ENCODE measurements at regions not wholly inside any gene's neighbourhood (a gene's known extent, or its start where the extent isn't known, plus 50 kb on each side); places are given as distances from the start of the nearest gene placed in this dataset.
"Not testable (repeated sequence)": the region's sequence is repeated elsewhere in the genome, so short reads cannot be mapped to it uniquely, and the experiment has no call there.

DNA sequence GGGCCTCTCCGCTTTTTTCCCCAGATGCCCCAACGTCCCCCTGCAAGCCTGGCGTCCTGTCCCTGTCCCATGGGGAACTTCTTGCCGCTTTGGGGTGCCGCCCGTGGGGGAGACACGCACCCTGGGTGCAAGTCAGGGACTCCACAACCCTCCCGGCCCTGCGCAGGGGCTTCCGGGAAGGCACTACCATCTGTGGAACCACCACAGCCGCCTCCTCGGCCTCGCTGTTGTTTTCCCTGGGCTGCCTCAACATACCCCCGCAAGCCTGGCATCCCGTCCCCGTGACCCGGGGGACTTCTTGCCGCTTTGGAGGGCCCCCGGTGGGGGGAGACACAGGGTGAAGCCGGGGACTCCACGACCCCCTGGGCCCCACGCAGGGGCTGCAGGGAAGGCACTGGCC, 238.4 kb downstream of the TUBA3C start:
- no peak overlapping the region for H3K27ac Mint-ChIP-seq

GRCh38 chr13:18936104-18936503, 245.5 kb downstream of the TUBA3C start:
- H3K4me3 Mint-ChIP-seq = no peak overlapping the region
- H3K9me3 Mint-ChIP-seq = no peaks in the 10 kb centered on the region
- no peaks in the 10 kb centered on the region for H3K4me1 Mint-ChIP-seq
- no peaks in the 10 kb centered on the region for H3K27me3 Mint-ChIP-seq
- CTCF ChIA-PET = no interaction called here
- H3K36me3 Mint-ChIP-seq = no peaks in the 10 kb centered on the region
- DNase-seq = no peak
- peak overlapping the region; percentile 62 for H3K27ac Mint-ChIP-seq

More for the DNA sequence above, 238.4 kb downstream of the TUBA3C start:
- CTCF ChIA-PET = no interaction called here
- H3K9me3 Mint-ChIP-seq = no peaks in the 10 kb centered on the region
- H3K4me3 Mint-ChIP-seq = no peak overlapping the region
- H3K36me3 Mint-ChIP-seq = no peaks in the 10 kb centered on the region
- no peaks in the 10 kb centered on the region for H3K4me1 Mint-ChIP-seq
- no peaks in the 10 kb centered on the region for H3K27me3 Mint-ChIP-seq
- no peak for DNase-seq

- H3K9me3 Mint-ChIP-seq = no peaks in the 10 kb centered on the region
- DNase-seq = no peak
- CTCF ChIA-PET = no interaction called here
- H3K36me3 Mint-ChIP-seq = no peaks in the 10 kb centered on the region
- no peaks in the 10 kb centered on the region for H3K27me3 Mint-ChIP-seq
- no peaks in the 10 kb centered on the region for H3K4me1 Mint-ChIP-seq
- H3K4me3 Mint-ChIP-seq = no peak overlapping the region
- H3K27ac Mint-ChIP-seq = no peak overlapping the region
Measured at GRCh38 chr13:18921063-18921462, 260.6 kb downstream of the TUBA3C start.

DNA sequence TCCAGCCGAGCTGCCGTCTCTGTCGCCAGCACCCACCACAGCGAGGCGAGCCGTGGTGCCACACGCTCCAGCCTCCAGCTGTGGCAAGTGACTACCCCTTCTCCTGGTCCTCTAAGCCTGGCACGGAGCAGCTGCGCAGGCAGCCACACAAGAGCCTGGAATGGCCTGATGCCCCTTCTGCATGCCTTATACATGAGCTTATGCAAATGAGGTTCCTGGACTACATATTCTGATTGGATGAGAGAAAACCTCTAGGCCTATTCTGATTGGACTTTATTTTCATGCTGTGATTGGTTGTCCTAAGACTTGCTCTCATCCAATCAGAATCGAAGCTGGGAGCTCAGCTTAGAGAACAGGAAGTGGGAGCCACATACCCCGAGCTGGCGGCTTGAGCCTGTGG, 276.5 kb downstream of the TUBA3C start:
- H3K27me3 Mint-ChIP-seq, H3K27ac Mint-ChIP-seq, H3K36me3 Mint-ChIP-seq, DNase-seq, H3K4me1 Mint-ChIP-seq, H3K4me3 Mint-ChIP-seq, CTCF ChIA-PET: not testable (repeated sequence)
- peaks cover 17% of the 10 kb centered on the region for H3K9me3 Mint-ChIP-seq

GRCh38 chr13:18895411-18895810, 286.2 kb downstream of the TUBA3C start:
- H3K27ac Mint-ChIP-seq, DNase-seq, H3K36me3 Mint-ChIP-seq, H3K4me3 Mint-ChIP-seq, H3K27me3 Mint-ChIP-seq, H3K9me3 Mint-ChIP-seq, H3K4me1 Mint-ChIP-seq, CTCF ChIA-PET: not testable (repeated sequence)

GRCh38 chr13:18891242-18891641, 290.4 kb downstream of the TUBA3C start:
- DNase-seq, CTCF ChIA-PET, H3K27ac Mint-ChIP-seq: not testable (repeated sequence)

DNA sequence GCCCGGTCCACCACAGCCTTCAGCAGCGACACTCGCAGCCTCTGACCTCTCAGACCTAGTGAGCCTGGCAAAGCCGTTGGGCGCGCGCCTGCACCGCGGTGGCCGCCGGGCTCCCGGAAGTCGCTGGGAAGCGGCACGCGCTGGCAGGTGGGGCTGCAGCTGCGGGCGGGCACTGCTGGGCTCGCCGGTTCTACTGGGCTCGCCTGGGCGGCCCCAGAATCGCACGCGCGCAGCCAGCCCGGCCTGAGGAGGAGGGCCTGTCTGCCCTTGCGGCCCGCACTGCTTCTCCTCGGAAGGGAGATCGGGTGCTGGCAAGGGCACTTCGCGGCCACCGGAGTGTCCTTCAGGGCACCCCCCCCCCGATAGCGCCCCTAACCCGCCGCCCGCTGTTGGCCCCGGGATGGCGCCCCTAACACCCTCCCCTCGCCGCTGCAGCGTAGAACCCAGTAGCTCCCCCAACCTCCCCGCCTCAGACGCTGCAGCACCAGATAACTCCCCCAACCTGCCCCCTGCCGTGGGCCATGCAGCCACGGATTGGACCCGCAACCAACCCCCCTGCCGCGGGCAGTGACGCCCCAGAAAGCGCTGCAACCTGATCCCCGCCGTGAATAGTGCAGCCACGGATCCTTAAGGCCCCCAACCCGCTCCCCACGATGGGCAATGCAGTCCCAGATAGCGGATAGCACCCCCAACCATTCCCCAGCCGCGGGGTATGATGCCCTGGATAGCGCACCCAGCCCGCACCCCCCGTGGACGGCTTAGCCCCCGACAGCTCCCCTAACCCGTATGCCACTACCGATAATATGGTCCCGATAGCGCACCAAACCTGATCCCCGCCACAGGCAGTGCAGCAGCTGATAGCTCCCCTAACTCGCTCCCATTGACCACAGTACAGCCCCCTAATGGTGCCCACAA, 306.5 kb downstream of the TUBA3C start:
- H3K36me3 Mint-ChIP-seq, H3K27ac Mint-ChIP-seq, H3K4me1 Mint-ChIP-seq, H3K4me3 Mint-ChIP-seq, CTCF ChIA-PET, H3K9me3 Mint-ChIP-seq: not testable (repeated sequence)
- H3K27me3 Mint-ChIP-seq = peaks cover 12% of the 10 kb centered on the region
- DNase-seq = peak; percentile 32

More at GRCh38 chr13:18891242-18891641, 290.4 kb downstream of the TUBA3C start:
- H3K9me3 Mint-ChIP-seq, H3K27me3 Mint-ChIP-seq, H3K36me3 Mint-ChIP-seq, H3K4me1 Mint-ChIP-seq, H3K4me3 Mint-ChIP-seq: not testable (repeated sequence)

GRCh38 chr13:18870557-18870956, 311.1 kb downstream of the TUBA3C start:
- H3K27ac Mint-ChIP-seq, CTCF ChIA-PET, DNase-seq, H3K4me3 Mint-ChIP-seq, H3K9me3 Mint-ChIP-seq, H3K36me3 Mint-ChIP-seq, H3K4me1 Mint-ChIP-seq: not testable (repeated sequence)
- peaks cover 11% of the 10 kb centered on the region for H3K27me3 Mint-ChIP-seq

- CTCF ChIA-PET, H3K4me1 Mint-ChIP-seq, H3K36me3 Mint-ChIP-seq, H3K4me3 Mint-ChIP-seq, H3K27ac Mint-ChIP-seq, H3K27me3 Mint-ChIP-seq, H3K9me3 Mint-ChIP-seq, DNase-seq: not testable (repeated sequence)
Measured at GRCh38 chr13:18869365-18869764, 312.3 kb downstream of the TUBA3C start.

DNA sequence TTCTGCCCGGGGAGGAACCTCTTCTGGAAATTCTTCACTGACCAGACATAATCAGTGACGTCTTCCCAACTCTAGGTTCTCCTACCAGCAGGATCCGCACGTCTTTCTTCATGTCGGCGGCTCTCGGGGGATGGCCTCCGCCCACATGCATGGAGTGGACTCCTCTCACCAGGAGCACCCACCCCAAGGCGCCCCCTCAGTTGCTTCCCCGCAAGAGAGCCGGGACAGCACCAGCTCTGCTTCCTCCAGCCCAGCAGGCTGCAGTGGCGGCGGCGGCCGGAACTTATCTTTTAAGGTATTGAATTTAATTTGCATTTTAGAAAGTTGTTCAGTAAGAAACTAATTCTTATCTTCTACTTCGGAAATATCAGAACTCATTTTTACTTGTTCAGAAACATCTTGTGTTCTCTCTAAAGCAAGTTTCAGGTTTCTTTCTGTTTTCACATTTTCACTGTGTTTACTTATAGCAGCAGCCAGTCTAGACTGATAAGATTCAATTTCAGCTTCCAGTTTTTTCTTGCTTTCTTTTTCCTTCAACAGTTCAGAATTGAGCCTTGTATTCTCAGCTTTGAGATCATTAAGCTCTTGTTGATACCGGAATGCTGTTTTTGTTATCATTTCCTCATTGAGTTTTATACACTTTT, 343.5 kb downstream of the TUBA3C start:
- H3K36me3 Mint-ChIP-seq, DNase-seq, CTCF ChIA-PET, H3K27ac Mint-ChIP-seq, H3K4me1 Mint-ChIP-seq, H3K4me3 Mint-ChIP-seq, H3K9me3 Mint-ChIP-seq, H3K27me3 Mint-ChIP-seq: not testable (repeated sequence)

DNA sequence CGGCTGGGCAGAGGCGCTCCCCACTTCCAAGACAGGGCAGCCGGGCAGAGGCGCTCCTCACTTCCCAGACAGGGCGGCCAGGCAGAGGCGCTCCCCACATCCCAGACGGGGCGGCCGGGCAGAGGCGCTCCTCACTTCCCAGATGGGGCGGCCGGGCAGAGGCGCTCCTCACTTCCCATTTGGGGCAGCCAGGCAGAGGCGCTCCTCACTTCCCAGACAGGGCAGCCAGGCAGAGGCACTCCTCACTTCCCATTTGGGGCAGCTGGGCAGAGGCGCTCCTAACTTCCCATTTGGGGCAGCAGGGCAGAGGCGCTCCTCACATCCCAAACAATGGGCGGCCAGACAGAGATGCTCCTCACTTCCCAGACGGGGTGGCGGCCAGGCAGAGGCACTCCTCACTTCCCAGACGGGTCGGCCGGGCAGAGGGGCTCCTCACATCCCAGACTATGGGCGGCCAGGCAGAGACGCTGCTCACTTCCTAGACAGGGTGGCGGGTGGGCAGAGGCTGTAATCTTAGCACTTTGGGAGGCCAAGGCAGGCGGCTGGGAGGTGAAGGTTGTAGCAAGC, 344.4 kb downstream of the TUBA3C start:
- H3K36me3 Mint-ChIP-seq, H3K4me1 Mint-ChIP-seq, H3K4me3 Mint-ChIP-seq, H3K27me3 Mint-ChIP-seq, CTCF ChIA-PET, DNase-seq, H3K9me3 Mint-ChIP-seq, H3K27ac Mint-ChIP-seq: not testable (repeated sequence)

DNA sequence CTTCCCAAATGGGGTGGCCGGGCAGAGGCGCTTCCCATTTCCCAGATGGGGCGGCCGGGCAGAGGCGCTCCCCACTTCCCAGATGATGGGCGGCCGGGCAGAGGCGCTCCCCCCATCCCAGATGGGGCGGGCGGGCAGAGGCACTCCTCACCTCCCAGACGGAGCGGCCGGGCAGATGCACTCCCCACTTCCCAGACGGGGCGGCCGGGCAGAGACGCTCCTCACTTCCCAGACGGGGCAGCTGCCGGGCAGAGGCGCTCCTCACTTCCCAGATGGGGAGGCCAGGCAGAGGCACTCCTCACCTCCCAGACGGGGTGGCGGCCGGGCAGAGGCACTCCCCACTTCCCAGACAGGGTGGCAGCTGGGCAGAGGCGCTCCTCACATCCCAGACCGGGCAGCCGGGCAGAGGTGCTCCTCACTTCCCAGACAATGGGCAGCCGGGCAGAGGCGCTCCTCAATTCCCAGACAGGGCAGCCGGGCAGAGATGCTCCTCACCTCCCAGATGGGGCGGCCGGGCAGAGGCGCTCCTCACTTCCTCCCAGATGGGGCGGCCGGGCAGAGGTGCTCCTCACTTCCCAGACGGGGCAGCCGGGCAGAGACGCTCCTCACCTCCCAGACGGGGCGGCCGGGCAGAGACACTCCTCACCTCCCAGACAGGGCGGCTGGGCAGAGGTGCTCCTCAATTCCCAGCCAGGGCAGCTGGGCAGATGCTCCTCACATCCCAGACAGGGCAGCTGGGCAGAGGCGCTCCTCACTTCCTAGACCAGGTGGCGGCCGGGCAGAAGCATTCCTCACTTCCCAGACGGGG, 345.0 kb downstream of the TUBA3C start:
- H3K27me3 Mint-ChIP-seq, H3K9me3 Mint-ChIP-seq, H3K4me3 Mint-ChIP-seq, DNase-seq, H3K27ac Mint-ChIP-seq, CTCF ChIA-PET, H3K36me3 Mint-ChIP-seq, H3K4me1 Mint-ChIP-seq: not testable (repeated sequence)

DNA sequence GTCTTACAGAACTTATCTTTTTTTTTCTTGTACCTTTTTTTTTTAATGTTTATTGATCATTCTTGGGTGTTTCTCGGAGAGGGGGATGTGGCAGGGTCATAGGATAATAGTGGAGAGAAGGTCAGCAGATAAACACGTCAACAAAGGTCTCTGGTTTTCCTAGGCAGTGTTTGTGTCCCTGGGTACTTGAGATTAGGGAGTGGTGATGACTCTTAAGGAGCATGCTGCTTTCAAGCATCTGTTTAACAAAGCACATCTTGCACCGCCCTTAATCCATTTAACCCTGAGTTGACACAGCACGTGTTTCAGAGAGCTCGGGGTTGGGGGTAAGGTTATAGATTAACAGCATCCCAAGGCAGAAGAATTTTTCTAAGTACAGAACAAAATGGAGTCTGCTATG, 345.9 kb downstream of the TUBA3C start:
- H3K27ac Mint-ChIP-seq, H3K36me3 Mint-ChIP-seq, DNase-seq, H3K9me3 Mint-ChIP-seq, H3K27me3 Mint-ChIP-seq, H3K4me1 Mint-ChIP-seq, H3K4me3 Mint-ChIP-seq, CTCF ChIA-PET: not testable (repeated sequence)

DNA sequence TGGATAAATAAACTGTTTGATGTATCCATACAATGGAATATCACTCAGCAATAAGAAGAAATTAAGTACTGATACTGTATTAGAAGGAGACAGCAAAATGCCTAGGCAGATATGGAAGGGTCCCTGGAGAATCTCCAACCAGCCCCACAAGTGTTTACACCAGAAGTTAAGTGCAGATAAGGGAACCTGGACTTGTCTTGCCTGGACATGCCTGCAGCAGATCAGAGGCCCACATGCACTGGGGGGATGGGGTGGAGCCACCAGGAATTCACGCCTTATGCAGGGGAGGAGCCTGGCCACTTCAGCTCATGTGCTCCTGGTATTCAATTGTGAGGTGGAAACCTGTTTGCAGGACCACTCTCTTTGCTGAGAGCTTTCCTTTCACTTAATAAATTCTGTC, 356.9 kb downstream of the TUBA3C start:
- not testable (repeated sequence) for H3K4me1 Mint-ChIP-seq, H3K27me3 Mint-ChIP-seq

More for the DNA sequence above, 356.9 kb downstream of the TUBA3C start:
- H3K4me3 Mint-ChIP-seq, CTCF ChIA-PET, H3K36me3 Mint-ChIP-seq, H3K27ac Mint-ChIP-seq, H3K9me3 Mint-ChIP-seq, DNase-seq: not testable (repeated sequence)

Data from activated naive CD4-positive, alpha-beta T cell treated with anti-CD3 and anti-CD28 coated beads, Interleukin-2, amount 10 ng/mL, durations not matched to agents 7 days and 5 days (primary cell).